Activated T-helper 1 cell treated with anti-CD3 and anti-CD28 coated beads, Interleukin-12 subunit alpha, Interleukin-12 subunit beta, Interleukin-2, Interleukin-4 antibody, amounts not matched to agents 30 ng/mL and 10 ng/mL and 1 ng/mL, durations not matched to agents 14 hours and 24 hours and 36 hours (primary cell): ENCODE measurements at regions not wholly inside any gene's neighbourhood (a gene's known extent, or its start where the extent isn't known, plus 50 kb on each side); places are given as distances from the start of the nearest gene placed in this dataset.
"Not testable (repeated sequence)": the region's sequence is repeated elsewhere in the genome, so short reads cannot be mapped to it uniquely, and the experiment has no call there.

Source experiments
- DNase-seq: peaks from one replicate; pipeline ENCODE4 v3.0.0; 2021; ENCODE audit warnings: low spot score
- H3K27ac Mint-ChIP-seq: one replicate; pipeline ENCODE4 v1.8.0; 2021; ENCODE audit warnings: mild to moderate bottlenecking, mixed read lengths
- H3K27me3 Mint-ChIP-seq: one replicate; pipeline ENCODE4 v1.8.0; 2022; ENCODE audit warnings: mild to moderate bottlenecking, moderate library complexity, mixed read lengths; ENCODE audit not compliant: insufficient read depth
- H3K36me3 Mint-ChIP-seq: one replicate; pipeline ENCODE4 v1.8.0; 2021; ENCODE audit warnings: low read depth, mixed read lengths
- H3K4me1 Mint-ChIP-seq: one replicate; pipeline ENCODE4 v1.8.0; 2021; ENCODE audit warnings: low read depth, mixed read lengths
- H3K4me3 Mint-ChIP-seq: one replicate; pipeline ENCODE4 v1.8.0; 2021; ENCODE audit warnings: mild to moderate bottlenecking, moderate library complexity, mixed read lengths
- H3K9me3 Mint-ChIP-seq: one replicate; pipeline ENCODE4 v1.8.0; 2021; ENCODE audit warnings: mixed read lengths
- intact Hi-C: fragments of 100-400 bp; cut with micrococcal nuclease; formaldehyde crosslinking; loops from one replicate; pipeline ENCODE4 v1.15.1; 2024

DNA sequence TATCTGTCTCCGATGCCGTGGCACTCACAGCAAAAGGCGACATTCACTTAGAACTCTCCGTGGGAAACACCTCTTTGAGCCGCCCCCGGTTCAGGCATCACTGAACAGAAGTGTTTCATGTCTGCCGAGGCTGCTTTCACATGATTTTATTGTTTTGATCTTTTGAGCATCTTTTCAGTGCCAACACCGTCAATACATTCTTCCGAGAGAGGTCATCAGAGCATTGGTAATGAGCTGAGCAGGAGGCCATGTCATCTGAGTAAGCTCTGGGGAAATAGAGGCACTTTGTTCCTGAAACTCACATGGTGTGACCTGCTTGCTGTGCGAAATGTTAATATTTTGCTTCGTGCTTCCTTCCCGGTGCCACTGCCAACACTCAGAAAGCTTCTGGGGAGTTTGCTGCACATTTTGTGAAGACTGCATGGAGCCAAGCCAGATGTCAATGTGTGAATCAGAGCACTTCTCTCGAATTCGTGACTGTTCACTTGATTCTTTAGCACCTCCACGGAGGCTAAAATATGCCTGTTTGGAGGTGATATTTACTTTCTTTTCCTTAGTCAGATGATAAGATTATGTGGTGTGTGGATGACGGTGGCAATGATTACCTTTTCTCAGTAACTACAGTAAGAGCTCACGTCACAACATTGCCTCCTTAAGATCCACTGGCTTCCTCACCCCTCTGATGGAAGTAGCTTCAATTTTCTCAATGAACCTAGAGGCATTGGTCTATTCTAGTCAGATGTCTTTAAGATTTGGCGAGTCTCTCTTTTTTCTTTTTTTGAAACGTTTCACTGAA is 222.3 kb upstream of the HS3ST1 start:
- peaks cover 5% of the 10 kb centered on the region for H3K9me3 Mint-ChIP-seq
- DNase-seq, result no peak
- H3K4me1 Mint-ChIP-seq, result no peaks in the 10 kb centered on the region
- H3K36me3 Mint-ChIP-seq, result no peaks in the 10 kb centered on the region
- no peak overlapping the region for H3K4me3 Mint-ChIP-seq
- intact Hi-C loops, result no loop called here
- no peaks in the 10 kb centered on the region for H3K27me3 Mint-ChIP-seq
- no peak overlapping the region for H3K27ac Mint-ChIP-seq

DNA sequence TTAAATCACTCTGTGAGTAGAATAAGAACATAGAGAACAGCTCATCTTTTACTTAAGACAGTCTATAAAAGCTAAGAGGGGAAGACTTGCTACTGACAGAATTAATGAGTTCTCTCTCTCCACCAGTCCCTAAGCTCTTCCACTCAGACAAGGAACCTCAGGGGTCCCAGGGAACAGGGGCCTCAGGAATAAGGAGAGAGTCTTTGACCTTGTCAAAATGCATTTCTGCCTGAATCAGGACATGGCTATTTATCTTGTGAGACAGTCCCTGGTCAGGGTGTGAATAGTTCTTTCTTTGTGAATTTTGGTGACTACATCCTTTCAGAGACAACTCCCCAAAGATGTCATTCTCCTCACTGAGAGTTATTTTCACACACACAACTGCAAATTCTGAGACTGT is 218.7 kb upstream of the HS3ST1 start:
- H3K36me3 Mint-ChIP-seq, result no peaks in the 10 kb centered on the region

DNA sequence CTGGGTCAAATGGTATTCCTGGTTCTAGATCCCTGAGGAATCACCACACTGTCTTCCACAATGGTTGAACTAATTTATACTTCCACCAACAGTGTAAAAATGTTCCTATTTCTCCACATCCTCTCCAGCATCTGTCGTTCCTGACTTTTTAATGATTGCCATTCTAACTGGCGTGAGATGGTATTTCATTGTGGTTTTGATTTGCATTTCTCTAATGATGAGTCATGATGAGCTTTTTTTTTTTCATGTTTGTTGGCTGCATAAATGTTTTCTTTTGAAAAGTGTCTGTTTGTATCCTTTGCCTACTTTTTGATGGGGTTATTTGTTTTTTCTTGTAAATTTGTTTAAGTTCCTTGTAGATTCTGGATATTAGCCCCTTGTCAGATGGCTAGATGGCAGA is 214.4 kb upstream of the HS3ST1 start:
- H3K36me3 Mint-ChIP-seq, H3K27ac Mint-ChIP-seq, H3K4me1 Mint-ChIP-seq, DNase-seq, H3K27me3 Mint-ChIP-seq, H3K4me3 Mint-ChIP-seq, intact Hi-C loops, H3K9me3 Mint-ChIP-seq: not testable (repeated sequence)

More for the DNA sequence above, 218.7 kb upstream of the HS3ST1 start:
- intact Hi-C loops, result no loop called here
- Mint-ChIP-seq H3K4me3 (no peak overlapping the region), H3K27ac (no peak overlapping the region), H3K4me1 (no peaks in the 10 kb centered on the region), H3K27me3 (no peaks in the 10 kb centered on the region), H3K9me3 (peaks cover 9% of the 10 kb centered on the region)
- no peak for DNase-seq

DNA sequence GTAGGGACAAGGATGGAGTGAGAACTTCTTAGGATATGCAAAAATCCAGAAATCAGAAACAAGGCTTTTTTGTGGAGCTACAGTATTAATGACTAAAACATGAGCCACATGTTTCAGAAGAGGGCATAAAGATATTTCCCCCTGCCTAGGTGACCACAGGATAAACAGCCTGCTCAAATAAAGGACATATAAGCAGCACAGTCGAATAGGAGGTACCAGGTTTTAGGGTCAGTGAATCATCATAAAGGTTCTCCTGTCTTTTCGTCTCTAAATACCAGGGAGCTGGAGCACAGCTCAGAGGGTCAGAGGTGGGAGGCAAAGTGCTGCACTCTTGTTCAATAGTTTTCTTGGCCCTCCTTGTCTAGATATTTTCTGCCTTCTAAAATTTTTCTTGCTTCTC is 211.9 kb upstream of the HS3ST1 start:
- DNase-seq, result no peak
- Mint-ChIP-seq H3K9me3 (peaks cover 4% of the 10 kb centered on the region), H3K4me1 (no peaks in the 10 kb centered on the region), H3K27ac (no peak overlapping the region), H3K36me3 (no peaks in the 10 kb centered on the region), H3K4me3 (no peak overlapping the region), H3K27me3 (no peaks in the 10 kb centered on the region)
- intact Hi-C loops, result no loop called here

DNA sequence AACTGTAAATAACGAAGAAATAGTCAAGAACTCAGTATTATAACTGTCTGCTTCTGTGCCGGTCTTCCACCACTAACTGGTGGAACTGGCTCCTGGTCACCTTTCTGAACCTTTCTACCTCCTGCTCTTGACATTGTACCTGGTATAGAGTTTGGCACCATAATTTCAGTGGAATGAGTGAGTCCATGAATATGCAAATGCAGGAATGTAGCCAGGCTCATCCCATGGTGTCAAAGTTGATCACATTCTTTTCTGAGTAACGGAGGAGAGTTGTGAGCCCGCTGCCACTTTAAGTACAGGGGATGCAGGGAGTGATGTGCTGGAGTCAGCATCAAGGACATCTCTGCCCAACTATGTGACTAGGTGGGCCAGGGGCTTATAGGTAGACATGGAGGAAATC is 207.9 kb upstream of the HS3ST1 start:
- H3K27me3 Mint-ChIP-seq, result no peaks in the 10 kb centered on the region
- H3K4me1 Mint-ChIP-seq, result no peaks in the 10 kb centered on the region
- no peak for DNase-seq
- H3K9me3 Mint-ChIP-seq, result no peaks in the 10 kb centered on the region
- H3K27ac Mint-ChIP-seq, result no peak overlapping the region
- H3K4me3 Mint-ChIP-seq, result no peak overlapping the region
- no peaks in the 10 kb centered on the region for H3K36me3 Mint-ChIP-seq
- intact Hi-C loops, result no loop called here

DNA sequence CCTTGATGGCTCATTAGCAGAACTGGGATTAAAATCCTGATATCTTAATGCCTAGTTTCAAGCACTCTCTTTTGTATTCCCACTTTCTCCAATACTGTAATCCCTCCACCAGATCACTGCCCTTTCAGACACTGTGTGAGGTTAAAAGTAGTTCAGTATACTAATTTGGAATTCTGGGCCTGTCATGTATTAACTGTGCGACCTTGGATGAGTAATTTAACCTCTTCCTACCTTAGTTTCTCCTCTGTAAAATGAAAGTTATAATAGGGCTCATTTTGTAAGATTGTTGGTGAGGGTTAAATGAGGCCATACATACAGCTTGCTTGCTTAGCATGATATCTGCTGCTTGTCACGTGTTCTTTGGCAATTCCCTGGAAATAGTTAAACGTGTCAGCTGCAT is 207.3 kb upstream of the HS3ST1 start:
- DNase-seq, result no peak
- H3K4me1 Mint-ChIP-seq, result no peaks in the 10 kb centered on the region
- no peak overlapping the region for H3K27ac Mint-ChIP-seq
- intact Hi-C loops, result no loop called here
- no peak overlapping the region for H3K4me3 Mint-ChIP-seq
- no peaks in the 10 kb centered on the region for H3K27me3 Mint-ChIP-seq
- no peaks in the 10 kb centered on the region for H3K9me3 Mint-ChIP-seq
- H3K36me3 Mint-ChIP-seq, result no peaks in the 10 kb centered on the region

DNA sequence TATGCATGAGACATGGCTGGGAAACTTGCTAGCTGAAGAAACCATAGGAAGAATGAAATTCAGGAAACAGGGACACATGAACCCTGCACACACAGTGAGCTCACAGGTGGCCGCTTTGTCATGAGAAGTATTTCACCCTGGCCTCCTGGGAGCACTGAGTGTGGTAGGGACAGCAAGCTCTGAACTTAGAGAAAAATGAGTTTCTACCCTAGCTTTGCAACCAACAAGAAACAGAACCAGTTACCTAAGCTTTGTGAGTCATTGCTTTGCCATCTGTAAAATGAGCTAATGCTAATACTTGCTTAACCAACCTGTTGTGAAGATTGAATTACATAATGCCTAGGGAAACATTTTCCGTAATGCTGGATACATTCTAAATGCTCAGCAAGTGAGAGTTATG is 206.6 kb upstream of the HS3ST1 start:
- no peaks in the 10 kb centered on the region for H3K27me3 Mint-ChIP-seq
- no peak overlapping the region for H3K4me3 Mint-ChIP-seq
- H3K4me1 Mint-ChIP-seq, result no peaks in the 10 kb centered on the region
- H3K27ac Mint-ChIP-seq, result no peak overlapping the region
- no peak for DNase-seq
- intact Hi-C loops, result no loop called here
- H3K36me3 Mint-ChIP-seq, result no peaks in the 10 kb centered on the region
- H3K9me3 Mint-ChIP-seq, result no peaks in the 10 kb centered on the region

DNA sequence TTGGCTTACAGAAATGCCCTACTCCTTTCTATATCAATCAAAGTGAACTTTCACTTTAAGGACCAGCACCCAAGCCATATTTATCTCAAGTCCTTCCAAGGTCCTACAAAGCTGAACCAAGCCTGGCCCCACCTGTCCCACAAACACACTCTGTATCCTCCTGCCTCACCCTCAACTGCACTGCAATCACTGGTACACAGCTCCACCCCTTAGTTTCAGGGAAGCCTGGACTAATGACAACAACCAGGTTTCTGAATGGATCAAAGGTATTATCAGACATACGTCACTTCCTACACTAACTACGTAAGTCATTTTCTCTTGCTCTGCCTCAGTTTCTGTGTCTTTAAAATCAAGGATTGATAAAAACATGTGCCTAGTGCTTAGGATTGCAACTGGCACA is 205.6 kb upstream of the HS3ST1 start:
- Mint-ChIP-seq H3K4me1 (no peaks in the 10 kb centered on the region), H3K4me3 (no peak overlapping the region), H3K27me3 (no peaks in the 10 kb centered on the region)

DNA sequence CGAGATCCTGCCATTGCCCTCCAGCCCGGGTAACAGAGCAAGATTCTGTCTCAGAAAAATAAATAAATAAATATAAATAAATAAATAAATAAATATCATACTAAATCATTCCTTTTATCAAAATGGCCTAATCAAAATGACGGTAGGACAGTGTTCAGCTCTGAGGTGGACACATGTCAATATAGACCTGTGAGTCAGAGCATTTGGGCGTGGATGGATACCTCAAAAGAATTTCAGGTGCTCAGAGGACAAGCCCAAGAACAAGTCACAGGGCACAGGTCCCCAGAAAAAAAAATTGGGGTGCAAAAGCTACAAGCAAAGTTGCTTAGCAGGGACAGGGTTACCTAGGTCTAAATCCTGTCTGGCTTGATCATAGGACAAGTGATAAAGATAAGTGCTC is 204.7 kb upstream of the HS3ST1 start:
- Mint-ChIP-seq H3K27me3 (no peaks in the 10 kb centered on the region), H3K36me3 (no peaks in the 10 kb centered on the region), H3K27ac (no peak overlapping the region), H3K4me1 (no peaks in the 10 kb centered on the region), H3K4me3 (no peak overlapping the region), H3K9me3 (no peaks in the 10 kb centered on the region)
- no peak for DNase-seq
- intact Hi-C loops, result no loop called here

More for the DNA sequence above, 205.6 kb upstream of the HS3ST1 start:
- DNase-seq, result no peak
- Mint-ChIP-seq H3K27ac (no peak overlapping the region), H3K9me3 (no peaks in the 10 kb centered on the region), H3K36me3 (no peaks in the 10 kb centered on the region)
- intact Hi-C loops, result no loop called here

DNA sequence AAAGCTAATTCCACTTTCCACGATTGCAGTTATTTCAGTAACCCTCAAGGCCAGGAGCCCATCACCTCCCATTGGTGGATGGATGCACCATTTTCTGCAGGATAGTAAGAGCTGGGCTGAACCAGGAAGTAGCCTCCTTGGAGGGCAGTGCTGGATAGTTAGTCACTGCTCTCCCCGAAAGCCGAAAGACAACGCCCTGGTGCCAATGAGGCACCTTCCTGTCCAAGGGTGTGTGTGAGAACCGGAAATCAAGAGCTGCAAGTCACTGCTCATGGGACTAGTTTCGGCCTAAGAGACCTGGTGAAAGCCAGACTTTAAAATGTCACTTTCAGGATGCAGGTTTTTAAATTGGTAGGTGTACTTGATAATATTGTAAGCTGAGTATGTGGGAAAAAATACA is 203.8 kb upstream of the HS3ST1 start:
- H3K9me3 Mint-ChIP-seq, result no peaks in the 10 kb centered on the region
- intact Hi-C loops, result no loop called here
- no peak overlapping the region for H3K4me3 Mint-ChIP-seq
- no peaks in the 10 kb centered on the region for H3K36me3 Mint-ChIP-seq
- H3K27ac Mint-ChIP-seq, result no peak overlapping the region
- H3K4me1 Mint-ChIP-seq, result no peaks in the 10 kb centered on the region
- no peaks in the 10 kb centered on the region for H3K27me3 Mint-ChIP-seq
- no peak for DNase-seq

DNA sequence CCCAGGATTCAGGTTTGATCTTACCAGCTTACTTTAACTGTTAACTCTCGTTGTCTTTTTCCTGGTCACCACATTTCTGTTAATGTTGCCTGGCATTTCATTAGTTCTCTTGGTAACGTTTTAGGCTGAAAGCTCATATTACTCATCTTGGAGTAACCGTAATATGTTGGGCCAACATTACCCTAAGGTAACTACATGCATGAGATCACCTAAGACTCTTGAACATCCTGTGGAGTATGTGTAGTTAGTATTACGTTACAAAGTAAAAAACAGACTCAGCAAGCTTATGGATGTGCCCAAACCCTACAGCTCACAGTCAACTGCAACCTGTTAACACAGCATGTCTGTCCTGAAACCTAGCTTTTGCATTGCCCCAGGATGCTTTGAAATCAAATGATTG is 203.3 kb upstream of the HS3ST1 start:
- Mint-ChIP-seq H3K9me3 (no peaks in the 10 kb centered on the region), H3K4me3 (no peak overlapping the region), H3K36me3 (no peaks in the 10 kb centered on the region), H3K4me1 (no peaks in the 10 kb centered on the region), H3K27me3 (no peaks in the 10 kb centered on the region), H3K27ac (no peak overlapping the region)
- intact Hi-C loops, result no loop called here
- no peak for DNase-seq

DNA sequence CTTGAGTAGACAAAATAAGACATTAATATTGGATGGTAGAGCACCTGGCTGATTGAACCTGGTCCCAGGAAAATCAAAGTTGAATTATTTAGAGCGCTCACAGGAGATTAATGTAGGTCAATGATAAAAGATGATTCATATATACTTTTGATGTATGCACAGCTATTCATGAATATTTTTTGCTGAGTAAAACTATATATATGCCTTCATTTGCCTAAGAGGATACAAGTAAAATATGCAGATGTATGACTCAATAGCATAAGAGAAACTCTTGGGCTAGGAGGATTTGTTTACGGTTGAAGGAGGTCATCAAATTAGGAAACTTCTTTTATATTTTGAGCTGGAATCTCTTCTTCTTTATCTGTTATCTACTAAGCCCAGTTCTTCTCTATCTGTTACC is 202.7 kb upstream of the HS3ST1 start:
- no peaks in the 10 kb centered on the region for H3K27me3 Mint-ChIP-seq
- no peak overlapping the region for H3K27ac Mint-ChIP-seq
- H3K4me3 Mint-ChIP-seq, result no peak overlapping the region
- H3K4me1 Mint-ChIP-seq, result no peaks in the 10 kb centered on the region
- DNase-seq, result no peak
- H3K36me3 Mint-ChIP-seq, result no peaks in the 10 kb centered on the region
- no peaks in the 10 kb centered on the region for H3K9me3 Mint-ChIP-seq
- intact Hi-C loops, result no loop called here

DNA sequence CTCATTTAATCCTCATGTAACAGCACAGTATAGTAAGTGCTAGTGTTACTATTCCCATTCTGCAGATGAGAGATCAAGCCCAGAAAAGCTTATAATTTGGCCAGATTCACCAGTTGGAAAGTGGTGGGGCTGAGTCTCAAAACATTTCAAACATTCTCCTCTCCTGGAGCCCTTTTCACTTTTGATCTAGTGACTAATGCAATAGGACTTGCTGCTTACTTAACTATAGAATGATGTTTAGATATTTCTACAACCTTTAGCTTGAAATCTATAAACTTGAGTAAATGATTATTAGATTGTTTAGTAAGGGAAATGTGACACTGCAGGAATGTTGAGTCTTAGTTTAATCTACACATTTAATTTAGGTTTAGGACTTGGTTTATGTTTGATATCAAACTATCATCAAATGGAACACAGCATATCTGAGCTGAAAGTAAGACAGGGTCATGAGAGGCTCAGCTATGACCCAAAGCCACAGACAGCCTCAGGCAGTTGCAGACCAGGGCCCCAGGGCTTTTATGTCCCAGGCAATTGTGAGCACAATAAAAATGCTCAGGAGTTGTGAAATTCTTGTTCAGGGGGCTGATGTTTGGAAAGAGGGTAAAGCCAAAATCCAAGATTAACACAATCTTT is 199.5 kb upstream of the HS3ST1 start:
- no peak for DNase-seq
- H3K4me3 Mint-ChIP-seq, result no peak overlapping the region
- H3K9me3 Mint-ChIP-seq, result no peaks in the 10 kb centered on the region
- H3K4me1 Mint-ChIP-seq, result no peaks in the 10 kb centered on the region
- intact Hi-C loops, result no loop called here
- H3K27ac Mint-ChIP-seq, result no peak overlapping the region
- no peaks in the 10 kb centered on the region for H3K36me3 Mint-ChIP-seq
- H3K27me3 Mint-ChIP-seq, result no peaks in the 10 kb centered on the region

DNA sequence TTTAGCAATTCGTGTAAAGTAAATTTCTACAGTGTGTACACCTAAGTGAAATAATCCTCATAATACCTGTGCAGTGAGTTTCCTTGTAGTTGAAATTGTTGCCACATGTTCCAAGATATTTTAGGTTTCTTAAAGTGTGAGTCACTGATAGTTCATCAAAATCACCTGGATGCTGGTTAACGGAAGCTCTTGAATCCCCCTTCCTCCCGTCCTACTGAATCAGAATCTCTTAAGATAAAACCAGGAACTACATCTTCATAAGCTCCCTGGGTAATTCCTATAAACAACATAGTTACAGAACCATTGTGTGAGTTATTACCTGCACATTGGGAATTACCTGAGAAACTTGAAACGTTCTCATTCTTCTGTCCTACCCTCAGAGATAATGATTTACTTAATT is 197.4 kb upstream of the HS3ST1 start:
- Mint-ChIP-seq H3K4me1 (no peaks in the 10 kb centered on the region), H3K36me3 (no peaks in the 10 kb centered on the region), H3K9me3 (no peaks in the 10 kb centered on the region), H3K27me3 (no peaks in the 10 kb centered on the region), H3K4me3 (no peak overlapping the region), H3K27ac (no peak overlapping the region)
- DNase-seq, result no peak
- intact Hi-C loops, result no loop called here
